ENCODE measurements at regions not wholly inside any gene's neighbourhood (a gene's known extent, or its start where the extent isn't known, plus 50 kb on each side); places are given as distances from the start of the nearest gene placed in this dataset.

- no peak overlapping the region for H4K5ac ChIP-seq (ENCODE audit: insufficient read length, low read depth, low read length)
- no peak overlapping the region for H2BK15ac ChIP-seq (ENCODE audit: low read depth, low read length)
- DNase-seq, result no peak
- H4K91ac ChIP-seq (ENCODE audit: insufficient read length, low read depth, low read length), result no peak overlapping the region
- no peak overlapping the region for H3K14ac ChIP-seq (ENCODE audit: insufficient read depth, low read length)
- no peak overlapping the region for H3K27ac ChIP-seq (ENCODE audit: insufficient read length, low read depth, low read length)
- no peaks in the 10 kb centered on the region for H3K79me1 ChIP-seq (ENCODE audit: insufficient read depth, low read depth, low read length, poor library complexity, severe bottlenecking)
- no peaks in the 10 kb centered on the region for H3K27me3 ChIP-seq (ENCODE audit: insufficient read depth, low read length)
- no peaks in the 10 kb centered on the region for H4K20me1 ChIP-seq (ENCODE audit: control insufficient read depth, insufficient read depth, insufficient read length)
- no peak overlapping the region for H2BK20ac ChIP-seq (ENCODE audit: low read depth, low read length, poor library complexity, severe bottlenecking)
- H3K27ac Mint-ChIP-seq, result no peak overlapping the region; a peak in 1 of 7 replicates
- no peak overlapping the region for H3K4ac ChIP-seq (ENCODE audit: low read depth, low read length)
- H4K8ac ChIP-seq (replicated peaks; ENCODE audit: insufficient read length, low read depth, low read length), result no peak overlapping the region
- no peak overlapping the region for H2BK12ac ChIP-seq (ENCODE audit: insufficient read length, low read depth, low read length)
- no peak for TF ChIP-seq CTCF (conservative IDR thresholded peaks at IDR 0.05)
- no peak overlapping the region for H2BK5ac ChIP-seq (ENCODE audit: insufficient read length, low read length)
- no peak overlapping the region for H2AK5ac ChIP-seq (ENCODE audit: insufficient read length, low read length)
- no peaks in the 10 kb centered on the region for H3K27me3 Mint-ChIP-seq (ENCODE audit: low read depth)
- no peaks in the 10 kb centered on the region for H3K23me2 ChIP-seq (ENCODE audit: insufficient read length, low read depth, low read length, poor library complexity, severe bottlenecking)
- H2BK120ac ChIP-seq (ENCODE audit: low read depth, low read length, poor library complexity, severe bottlenecking), result no peak overlapping the region
- H3K36me3 Mint-ChIP-seq (ENCODE audit: insufficient read depth in 1 of 3, low read depth in 3 of 3), result no peaks in the 10 kb centered on the region
- H3K4me1 Mint-ChIP-seq, result peaks cover 2 to 5% of the 10 kb centered on the region in 2 experiments
- no peaks in the 10 kb centered on the region for H3K79me2 ChIP-seq (ENCODE audit: insufficient read depth, low read length)
- no peak overlapping the region for H3K9ac ChIP-seq (ENCODE audit: extremely low read depth, insufficient read length, low read length)
- no peak overlapping the region for H3K23ac ChIP-seq (ENCODE audit: insufficient read length, low read depth, low read length)
- no peak overlapping the region for H2AFZ ChIP-seq (ENCODE audit: low read length)
- H3K18ac ChIP-seq (ENCODE audit: insufficient read length, low read depth, low read length), result no peak overlapping the region
- no peaks in the 10 kb centered on the region; the same call in 1 of the 2 replicates for H3K4me1 ChIP-seq (ENCODE audit: insufficient read depth, low read length)
- H3K4me2 ChIP-seq (ENCODE audit: insufficient read depth, insufficient read length, low read length), result no peak overlapping the region
- H3K4me3 Mint-ChIP-seq, result no peak overlapping the region
- H3T11ph ChIP-seq (ENCODE audit: low read length), result no peak overlapping the region
- H3K9me3 Mint-ChIP-seq, result no peaks in the 10 kb centered on the region
- no peaks in the 10 kb centered on the region for H3K9me3 ChIP-seq (ENCODE audit: control insufficient read depth, low read depth, low read length)
- no peak overlapping the region for H3K56ac ChIP-seq (ENCODE audit: insufficient read length, low read depth, low read length)
Measured at GRCh38 chr12:89971880-89972279, 263.2 kb upstream of the ATP2B1 start.

All from H9 (cell line).